Lower leg skin (tissue), 4 donors: ENCODE measurements at regions not wholly inside any gene's neighbourhood (a gene's known extent, or its start where the extent isn't known, plus 50 kb on each side); places are given as distances from the start of the nearest gene placed in this dataset.

Experiments
- DNase-seq, 2 donors: peaks; one replicate each; pipeline ENCODE4 v3.0.0-alpha.2; 2019; ENCODE audit warnings: low spot score in 2 of 2
- H3K4me3 ChIP-seq: fragments of 200-600 bp; sonication (generic); 2 replicates; pipeline ENCODE4 v1.5.1; 2017; ENCODE audit warnings: mild to moderate bottlenecking, low read depth; ENCODE audit not compliant: poor library complexity, severe bottlenecking
- POLR2A ChIP-seq, 2 donors: fragments of 450-650 bp; IDR thresholded peaks; one replicate each; pipeline ENCODE4 v1.6.1; 2016 to 2017; ENCODE audit warnings: antibody characterized with exemption in 2 of 2, mild to moderate bottlenecking in 1 of 2, moderate library complexity in 1 of 2
- WGBS, 2 donors: methylation state at CpG; one replicate each; pipeline ENCODE4 v1.1.5; 2018; 5-methylcytosine and 5-hydroxymethylcytosine counted together
- intact Hi-C: fragments of 100-400 bp; cut with DNase I; formaldehyde crosslinking; loops from one replicate; pipeline ENCODE4 v1.15.0; 2023; ENCODE audit warnings: low total_unique reads
- TF ChIP-seq, protein P1 (sequence below), 3 donors: fragments of 450-650 bp; IDR thresholded peaks; one replicate each; pipeline ENCODE4 v1.5.1; 2016; ENCODE audit warnings: antibody characterized with exemption in 3 of 3, mild to moderate bottlenecking in 3 of 3, moderate library complexity in 2 of 3

DNA sequence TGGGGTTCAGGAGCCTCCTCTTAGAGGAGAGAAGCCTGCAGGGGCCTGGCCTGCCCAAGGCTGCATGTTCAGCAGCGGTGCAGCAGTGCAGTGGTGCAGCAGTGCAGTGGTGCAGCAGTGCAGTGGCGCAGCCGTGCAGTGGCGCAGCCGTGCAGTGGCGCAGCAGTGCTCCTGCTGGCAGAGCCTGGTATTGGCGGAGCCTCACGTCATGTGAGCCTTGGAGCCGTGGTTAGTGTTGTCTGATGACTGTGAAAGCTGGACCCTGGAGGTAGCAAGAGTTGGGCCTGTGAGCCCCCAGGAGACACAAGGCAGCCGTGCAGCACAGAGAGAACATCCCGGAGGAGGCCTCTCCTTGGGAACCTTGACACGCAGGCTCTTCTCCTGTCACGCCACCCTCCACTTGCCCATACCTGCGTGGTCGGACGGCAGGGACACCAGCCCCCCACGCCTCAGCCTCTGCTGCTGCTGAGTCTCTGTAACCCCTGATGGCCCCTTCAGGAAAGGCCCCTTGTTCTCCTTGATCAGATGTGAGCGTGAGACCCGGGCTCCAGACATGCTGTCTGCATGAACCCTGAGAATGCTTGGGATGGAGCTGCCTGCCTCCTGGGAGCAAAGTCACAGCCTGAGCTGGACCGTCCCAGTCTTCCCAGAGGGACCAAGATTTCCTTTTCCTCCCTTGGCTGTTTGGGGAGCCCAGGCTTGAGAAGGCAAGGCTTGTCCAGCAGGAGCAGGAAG lies 193.7 kb downstream of the KIF26A start:
- WGBS, 2 donors = 82 to 87% methylated on average over 18 to 20 of the region's 20 CpGs
- intact Hi-C loops = no loop called here
- H3K4me3 ChIP-seq = no peak overlapping the region
- DNase-seq = peak in 1 of 2 donors; percentile 76
- TF ChIP-seq, protein P1, sequence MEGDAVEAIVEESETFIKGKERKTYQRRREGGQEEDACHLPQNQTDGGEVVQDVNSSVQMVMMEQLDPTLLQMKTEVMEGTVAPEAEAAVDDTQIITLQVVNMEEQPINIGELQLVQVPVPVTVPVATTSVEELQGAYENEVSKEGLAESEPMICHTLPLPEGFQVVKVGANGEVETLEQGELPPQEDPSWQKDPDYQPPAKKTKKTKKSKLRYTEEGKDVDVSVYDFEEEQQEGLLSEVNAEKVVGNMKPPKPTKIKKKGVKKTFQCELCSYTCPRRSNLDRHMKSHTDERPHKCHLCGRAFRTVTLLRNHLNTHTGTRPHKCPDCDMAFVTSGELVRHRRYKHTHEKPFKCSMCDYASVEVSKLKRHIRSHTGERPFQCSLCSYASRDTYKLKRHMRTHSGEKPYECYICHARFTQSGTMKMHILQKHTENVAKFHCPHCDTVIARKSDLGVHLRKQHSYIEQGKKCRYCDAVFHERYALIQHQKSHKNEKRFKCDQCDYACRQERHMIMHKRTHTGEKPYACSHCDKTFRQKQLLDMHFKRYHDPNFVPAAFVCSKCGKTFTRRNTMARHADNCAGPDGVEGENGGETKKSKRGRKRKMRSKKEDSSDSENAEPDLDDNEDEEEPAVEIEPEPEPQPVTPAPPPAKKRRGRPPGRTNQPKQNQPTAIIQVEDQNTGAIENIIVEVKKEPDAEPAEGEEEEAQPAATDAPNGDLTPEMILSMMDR (IDR thresholded peaks at IDR 0.05) = no peak

DNA sequence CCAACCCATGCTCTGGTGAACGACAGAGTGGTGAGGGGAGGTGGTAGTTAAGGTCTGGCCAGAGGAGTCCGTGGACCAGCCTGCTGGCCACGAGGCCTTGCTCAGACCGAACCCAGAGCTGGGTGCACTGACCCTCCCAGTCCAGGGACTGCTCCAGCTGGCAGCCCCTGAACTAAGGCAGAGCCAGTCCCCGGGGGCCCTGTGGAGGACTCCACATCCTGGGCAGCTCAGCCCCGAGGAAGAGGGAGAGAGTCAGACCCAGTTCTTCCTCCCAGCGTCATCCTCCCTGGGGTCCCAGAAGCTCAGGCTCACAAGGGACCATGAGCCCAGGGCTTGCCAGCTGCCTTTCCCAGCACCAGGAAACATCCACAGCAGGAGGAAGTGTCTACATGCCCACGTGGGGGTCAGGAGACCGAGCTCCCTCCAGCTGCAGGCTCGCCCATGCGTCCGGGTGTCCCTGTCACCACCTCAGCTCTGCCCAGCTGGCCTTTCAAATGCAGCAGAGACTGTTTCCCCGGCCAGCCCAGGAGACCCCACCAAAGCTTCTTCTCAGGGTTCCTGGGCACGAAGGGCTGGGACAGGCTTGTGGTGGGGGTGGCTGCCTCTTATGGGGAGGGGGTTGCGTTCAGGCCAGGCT lies 194.4 kb downstream of the KIF26A start:
- H3K4me3 ChIP-seq = no peak overlapping the region
- intact Hi-C loops = no loop called here
- WGBS, 2 donors = 73 to 77% methylated on average over 9 to 10 of the region's 15 CpGs
- peak; percentile 27 to 86 for DNase-seq
- TF ChIP-seq, protein P1 (IDR thresholded peaks at IDR 0.05) = no peak
- TF ChIP-seq POLR2A (IDR thresholded peaks at IDR 0.05) = no peak

DNA sequence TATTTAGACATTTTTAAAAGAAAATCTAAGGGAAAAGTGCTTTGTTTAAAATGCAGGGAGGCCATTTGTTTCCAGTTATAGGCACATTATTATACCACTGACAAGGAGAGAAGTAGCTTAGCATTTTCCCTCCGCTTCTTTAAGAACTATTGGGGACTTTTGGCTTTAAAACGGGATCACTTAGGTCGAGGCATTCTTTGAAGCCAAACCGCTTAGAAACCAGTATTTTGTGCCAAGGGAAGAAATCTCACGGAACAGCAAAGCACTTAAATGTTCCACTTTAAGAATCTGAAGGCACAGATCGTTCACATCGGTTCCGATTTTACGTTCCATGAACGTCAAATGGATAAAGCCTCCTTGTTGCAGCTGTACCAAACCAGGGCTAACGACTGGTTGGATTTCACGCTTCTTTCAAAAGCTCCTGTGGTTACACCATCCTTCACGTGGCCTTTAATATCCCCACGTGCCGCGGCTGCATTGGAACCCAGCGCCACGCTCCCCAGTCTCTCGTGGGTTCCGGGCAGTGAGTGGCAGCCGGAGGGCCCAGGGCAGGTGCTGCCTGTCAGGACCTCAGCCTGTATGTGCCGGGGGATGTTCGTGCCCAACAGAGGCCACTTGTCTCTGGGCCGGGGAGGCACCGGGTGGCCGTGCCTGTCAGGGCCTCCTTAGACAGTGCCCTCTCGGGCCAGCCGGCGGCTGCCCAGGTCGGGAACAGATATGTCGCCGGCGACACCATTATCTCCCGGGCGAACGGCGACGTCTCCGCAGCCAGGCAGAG lies 195.4 kb downstream of the KIF26A start:
- intact Hi-C loops = no loop called here
- H3K4me3 ChIP-seq = no peak overlapping the region
- no peak for DNase-seq
- WGBS, 2 donors = 59 to 65% methylated on average over 34 to 36 of the region's 39 CpGs
- no peak for TF ChIP-seq POLR2A (IDR thresholded peaks at IDR 0.05)
- TF ChIP-seq, protein P1 (IDR thresholded peaks at IDR 0.05) = no peak

DNA sequence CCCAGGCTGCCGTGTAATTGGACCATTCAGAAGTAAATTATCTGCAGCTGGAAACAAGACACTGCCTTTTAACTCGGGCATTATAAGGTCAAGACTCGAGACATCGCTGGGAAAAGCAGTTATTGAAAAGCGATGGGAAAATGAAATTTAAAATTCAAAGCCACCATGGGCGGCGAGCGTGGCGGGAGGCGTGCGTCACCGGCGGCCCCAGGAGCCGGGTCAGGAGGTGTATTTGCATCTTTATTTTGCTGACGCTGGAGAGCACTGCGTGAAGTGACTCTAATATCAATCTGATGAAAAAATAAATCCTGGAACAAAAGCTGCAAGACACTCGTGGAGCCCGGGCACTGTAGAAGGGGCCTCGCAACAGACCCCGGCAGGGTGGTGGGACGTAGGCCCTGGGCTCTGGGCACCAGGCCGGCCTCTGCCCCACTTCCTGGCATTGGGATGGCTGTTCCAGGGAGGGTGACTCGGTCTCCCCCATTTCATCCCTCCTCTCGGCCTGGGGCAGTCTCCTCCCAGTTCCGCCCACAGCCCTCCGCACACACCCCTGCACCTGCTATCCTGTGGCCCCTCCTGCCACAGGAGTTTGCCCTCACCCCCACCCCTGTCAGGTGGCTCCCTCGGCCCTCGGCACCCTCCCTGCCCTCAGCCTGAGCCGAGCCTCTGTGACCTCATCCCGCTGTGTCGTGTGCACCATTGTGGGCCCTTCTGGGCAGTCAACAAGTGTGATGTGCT lies 196.2 kb downstream of the KIF26A start:
- intact Hi-C loops = no loop called here
- TF ChIP-seq, protein P1 (IDR thresholded peaks at IDR 0.05) = no peak
- no peak for TF ChIP-seq POLR2A (IDR thresholded peaks at IDR 0.05)
- WGBS, 2 donors = 72 to 85% methylated on average over 30 of the region's 31 CpGs
- H3K4me3 ChIP-seq = no peak overlapping the region
- DNase-seq = no peak

DNA sequence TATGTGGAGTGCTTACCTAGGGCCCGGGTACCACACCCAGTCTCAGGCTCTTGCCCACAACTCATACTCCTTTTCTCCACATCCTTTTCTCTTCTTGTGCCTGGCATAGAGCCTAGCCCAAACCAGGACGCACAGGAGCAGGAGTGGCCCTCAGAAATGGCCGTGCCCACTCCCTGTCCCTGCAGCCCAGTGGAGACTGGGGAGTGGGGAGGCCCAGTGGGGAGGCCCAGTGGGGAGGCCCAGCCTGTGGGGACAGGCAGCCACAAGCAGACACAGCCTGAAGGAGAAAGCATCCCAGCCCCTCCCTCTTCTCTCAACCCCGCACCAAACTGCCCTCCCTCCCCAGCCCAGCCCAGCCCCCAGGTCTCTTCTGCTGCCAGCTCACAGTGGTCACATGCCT lies 196.8 kb downstream of the KIF26A start:
- DNase-seq = no peak
- H3K4me3 ChIP-seq = no peak overlapping the region
- no peak for TF ChIP-seq POLR2A (IDR thresholded peaks at IDR 0.05)
- TF ChIP-seq, protein P1 (IDR thresholded peaks at IDR 0.05) = no peak
- WGBS, 2 donors = 80 to 84% methylated on average over 4 of the region's 4 CpGs
- intact Hi-C loops = no loop called here
